Chondrocyte (in vitro differentiated cells): ENCODE measurements at regions not wholly inside any gene's neighbourhood (a gene's known extent, or its start where the extent isn't known, plus 50 kb on each side); places are given as distances from the start of the nearest gene placed in this dataset.

Source experiments
- DNase-seq: peaks from one replicate; pipeline ENCODE4 v3.0.0; 2021; ENCODE audit warnings: mixed read lengths, low spot score
- H3K27ac Mint-ChIP-seq: one replicate; pipeline ENCODE4 v1.8.0; 2021; ENCODE audit warnings: mild to moderate bottlenecking, moderate library complexity, mixed read lengths; ENCODE audit not compliant: unreplicated experiment
- H3K27me3 Mint-ChIP-seq: 2 replicates; pipeline ENCODE4 v1.8.0; 2021; ENCODE audit warnings: low read depth, mixed read lengths
- H3K36me3 Mint-ChIP-seq: 2 replicates; pipeline ENCODE4 v1.8.0; 2021; ENCODE audit warnings: low read depth, mixed read lengths
- H3K4me1 Mint-ChIP-seq: 2 replicates; pipeline ENCODE4 v1.8.0; 2021; ENCODE audit warnings: low read depth, mild to moderate bottlenecking, mixed read lengths
- H3K4me3 Mint-ChIP-seq: one replicate; pipeline ENCODE4 v1.8.0; 2021; ENCODE audit warnings: mild to moderate bottlenecking, moderate library complexity, mixed read lengths; ENCODE audit not compliant: unreplicated experiment
- H3K9me3 Mint-ChIP-seq: 2 replicates; pipeline ENCODE4 v1.8.0; 2021; ENCODE audit warnings: low read depth, mixed read lengths
- TF ChIP-seq, protein P1 (sequence below): fragments of 200-600 bp; sonication (generic); IDR thresholded peaks from 2 replicates; pipeline ENCODE4 v1.5.0; 2021; ENCODE audit warnings: antibody characterized with exemption, mild to moderate bottlenecking, moderate library complexity

DNA sequence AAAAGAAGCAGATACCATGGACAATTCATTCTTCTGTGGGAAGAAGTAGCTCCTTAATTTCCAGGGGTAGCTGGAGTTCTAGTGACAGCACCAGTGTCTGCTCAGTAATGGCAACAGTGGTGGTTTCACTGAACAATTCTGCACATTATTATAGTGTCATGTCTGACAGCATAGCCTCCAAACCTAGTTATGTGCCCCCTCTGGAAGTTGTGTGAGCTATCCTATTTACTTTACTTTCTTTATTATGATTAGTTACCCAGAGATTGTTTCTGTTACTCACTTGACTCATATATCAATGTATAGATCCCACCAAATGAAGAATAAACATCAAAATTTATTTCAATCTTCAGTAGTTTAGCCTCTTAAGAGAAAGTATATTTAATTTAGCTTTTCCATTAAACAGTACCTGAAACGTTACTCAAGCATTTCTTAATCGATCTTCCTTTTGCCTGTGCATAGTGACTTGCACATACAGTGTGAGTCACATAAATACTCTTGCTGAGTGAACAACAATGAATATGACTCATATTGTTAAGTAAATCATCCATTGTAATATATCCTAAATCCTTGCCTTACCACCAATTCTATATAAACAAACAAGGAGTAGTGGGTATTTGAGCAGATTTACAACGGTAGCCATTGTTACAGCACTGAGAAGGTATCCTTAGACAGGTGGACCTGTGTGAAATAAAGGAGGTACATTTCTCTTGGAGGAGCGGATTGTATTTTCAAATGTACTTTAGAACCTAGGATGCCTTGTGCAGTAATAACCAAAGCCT, 534.7 kb downstream of the ANKRD50 start:
- no peaks in the 10 kb centered on the region for H3K36me3 Mint-ChIP-seq
- no peak for DNase-seq
- H3K9me3 Mint-ChIP-seq: peaks cover 2% of the 10 kb centered on the region
- H3K4me1 Mint-ChIP-seq: peaks cover 37% of the 10 kb centered on the region
- no peaks in the 10 kb centered on the region for H3K27me3 Mint-ChIP-seq
- H3K27ac Mint-ChIP-seq: no peak overlapping the region
- TF ChIP-seq, protein P1, sequence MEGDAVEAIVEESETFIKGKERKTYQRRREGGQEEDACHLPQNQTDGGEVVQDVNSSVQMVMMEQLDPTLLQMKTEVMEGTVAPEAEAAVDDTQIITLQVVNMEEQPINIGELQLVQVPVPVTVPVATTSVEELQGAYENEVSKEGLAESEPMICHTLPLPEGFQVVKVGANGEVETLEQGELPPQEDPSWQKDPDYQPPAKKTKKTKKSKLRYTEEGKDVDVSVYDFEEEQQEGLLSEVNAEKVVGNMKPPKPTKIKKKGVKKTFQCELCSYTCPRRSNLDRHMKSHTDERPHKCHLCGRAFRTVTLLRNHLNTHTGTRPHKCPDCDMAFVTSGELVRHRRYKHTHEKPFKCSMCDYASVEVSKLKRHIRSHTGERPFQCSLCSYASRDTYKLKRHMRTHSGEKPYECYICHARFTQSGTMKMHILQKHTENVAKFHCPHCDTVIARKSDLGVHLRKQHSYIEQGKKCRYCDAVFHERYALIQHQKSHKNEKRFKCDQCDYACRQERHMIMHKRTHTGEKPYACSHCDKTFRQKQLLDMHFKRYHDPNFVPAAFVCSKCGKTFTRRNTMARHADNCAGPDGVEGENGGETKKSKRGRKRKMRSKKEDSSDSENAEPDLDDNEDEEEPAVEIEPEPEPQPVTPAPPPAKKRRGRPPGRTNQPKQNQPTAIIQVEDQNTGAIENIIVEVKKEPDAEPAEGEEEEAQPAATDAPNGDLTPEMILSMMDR: no peak
- H3K4me3 Mint-ChIP-seq: no peak overlapping the region

DNA sequence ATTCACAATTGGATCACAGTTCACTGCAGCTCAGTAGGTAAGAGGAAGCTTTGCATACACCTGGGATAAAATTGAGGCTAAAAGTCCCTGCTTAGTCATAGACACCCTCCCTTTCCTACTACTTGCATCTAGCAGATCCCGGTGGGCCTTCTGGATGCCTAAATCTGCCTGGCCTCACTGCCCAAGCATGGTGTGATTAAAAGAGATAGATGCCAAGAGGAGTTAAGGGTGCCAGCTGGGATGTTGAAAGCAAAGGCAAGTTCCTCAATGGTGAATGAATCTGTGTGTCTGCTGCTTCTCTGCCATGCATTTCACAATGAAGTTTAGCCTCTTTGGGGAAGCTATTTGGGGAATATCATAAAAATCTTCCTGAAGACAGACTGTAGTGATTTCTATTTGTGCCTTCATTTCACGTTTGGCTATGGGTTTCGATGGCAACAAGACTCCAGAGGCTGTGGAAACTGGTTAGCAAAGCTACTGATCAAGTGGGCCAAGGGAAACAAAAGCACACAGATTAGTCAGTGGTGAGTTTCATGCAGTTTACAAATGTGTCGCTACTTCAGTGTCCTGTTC, 534.0 kb downstream of the ANKRD50 start:
- no peak for DNase-seq
- Mint-ChIP-seq H3K4me3 (no peak overlapping the region), H3K9me3 (peaks cover 2% of the 10 kb centered on the region), H3K27ac (peak overlapping the region; percentile 49), H3K4me1 (peaks cover 38% of the 10 kb centered on the region), H3K27me3 (no peaks in the 10 kb centered on the region), H3K36me3 (no peaks in the 10 kb centered on the region)
- TF ChIP-seq, protein P1: no peak

DNA sequence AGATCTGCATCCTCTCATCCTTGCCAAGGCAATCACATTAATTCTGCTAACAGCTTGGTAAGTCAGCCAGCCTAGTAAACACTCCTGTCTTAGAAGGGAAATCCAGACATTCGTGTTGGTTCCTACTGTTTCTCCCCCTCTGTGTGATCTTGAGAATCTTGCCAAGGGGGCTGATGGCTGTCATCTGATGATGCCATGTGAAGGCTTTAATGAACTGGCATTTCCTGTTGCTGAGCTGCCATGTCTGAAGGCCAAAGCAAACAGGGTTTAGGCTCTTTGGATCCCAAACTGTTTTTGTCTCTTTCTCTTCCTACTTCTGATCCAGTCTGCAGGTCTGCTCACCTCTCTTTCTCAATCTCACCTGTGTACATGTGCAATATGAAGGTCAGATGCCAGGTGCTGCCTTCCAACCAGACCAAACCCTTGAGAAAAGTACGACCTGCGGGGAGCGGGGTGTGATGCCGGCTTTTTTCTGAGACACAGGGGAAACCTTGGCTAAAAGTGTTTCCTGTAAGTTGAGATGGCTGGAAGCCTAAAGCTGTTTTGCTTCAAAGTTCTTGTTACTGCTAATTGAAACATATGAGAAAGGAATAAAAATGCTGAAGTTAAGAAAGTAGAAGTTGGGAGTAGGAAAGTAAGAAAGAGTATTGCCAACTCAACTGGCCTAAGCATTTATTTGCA, 532.9 kb downstream of the ANKRD50 start:
- DNase-seq: no peak
- TF ChIP-seq, protein P1: no peak
- peak overlapping the region; percentile 86 for H3K27ac Mint-ChIP-seq
- H3K36me3 Mint-ChIP-seq: no peaks in the 10 kb centered on the region
- peak overlapping the region; percentile 13 for H3K4me3 Mint-ChIP-seq
- H3K9me3 Mint-ChIP-seq: peaks cover 2% of the 10 kb centered on the region
- no peaks in the 10 kb centered on the region for H3K27me3 Mint-ChIP-seq
- peaks cover 32% of the 10 kb centered on the region for H3K4me1 Mint-ChIP-seq

DNA sequence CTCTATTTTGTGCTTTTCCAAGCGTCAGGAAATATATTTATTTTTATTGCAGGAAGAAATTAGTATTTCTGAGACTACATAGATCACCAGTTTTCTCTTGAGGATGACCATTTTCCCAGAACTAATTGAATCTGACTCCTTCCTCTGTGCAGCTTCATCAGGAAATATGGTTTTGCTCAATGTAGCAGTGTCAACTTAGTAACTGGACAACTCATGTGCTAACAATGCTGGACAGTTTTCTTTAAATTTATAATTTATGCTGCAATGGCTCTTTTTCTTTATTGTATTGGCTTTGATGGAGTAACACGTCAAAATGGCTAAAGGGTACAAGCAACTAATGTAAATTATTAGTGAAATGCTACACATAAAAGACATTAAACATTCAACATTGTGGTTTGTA, 531.5 kb downstream of the ANKRD50 start:
- Mint-ChIP-seq H3K27ac (no peak overlapping the region), H3K4me1 (peaks cover 32% of the 10 kb centered on the region), H3K36me3 (no peaks in the 10 kb centered on the region), H3K9me3 (peaks cover 2% of the 10 kb centered on the region), H3K27me3 (no peaks in the 10 kb centered on the region), H3K4me3 (no peak overlapping the region)
- DNase-seq: no peak
- TF ChIP-seq, protein P1: no peak

DNA sequence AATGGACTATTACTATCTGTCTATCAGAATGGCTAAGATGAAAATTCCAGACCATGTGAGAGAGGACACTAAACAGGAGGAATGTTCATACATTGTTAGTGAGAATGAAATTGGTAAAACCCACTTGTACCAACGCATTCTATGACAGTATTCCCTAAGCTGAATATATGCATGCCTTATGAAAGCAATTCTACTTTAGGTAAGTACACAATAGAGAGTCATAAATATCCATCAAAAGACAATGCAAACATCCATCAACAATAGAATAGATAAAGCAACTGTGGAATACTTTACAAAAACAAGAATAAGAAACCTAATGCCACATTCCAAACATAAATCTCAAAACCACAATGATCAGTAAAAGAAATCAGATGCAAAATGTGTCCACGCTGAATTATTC, 529.3 kb downstream of the ANKRD50 start:
- H3K4me1 Mint-ChIP-seq: peaks cover 27% of the 10 kb centered on the region
- DNase-seq: no peak
- no peaks in the 10 kb centered on the region for H3K27me3 Mint-ChIP-seq
- no peak overlapping the region for H3K27ac Mint-ChIP-seq
- TF ChIP-seq, protein P1: no peak
- H3K36me3 Mint-ChIP-seq: no peaks in the 10 kb centered on the region
- peaks cover 2% of the 10 kb centered on the region for H3K9me3 Mint-ChIP-seq
- H3K4me3 Mint-ChIP-seq: no peak overlapping the region
